ENCODE measurements at regions not wholly inside any gene's neighbourhood (a gene's known extent, or its start where the extent isn't known, plus 50 kb on each side); places are given as distances from the start of the nearest gene placed in this dataset.

DNA sequence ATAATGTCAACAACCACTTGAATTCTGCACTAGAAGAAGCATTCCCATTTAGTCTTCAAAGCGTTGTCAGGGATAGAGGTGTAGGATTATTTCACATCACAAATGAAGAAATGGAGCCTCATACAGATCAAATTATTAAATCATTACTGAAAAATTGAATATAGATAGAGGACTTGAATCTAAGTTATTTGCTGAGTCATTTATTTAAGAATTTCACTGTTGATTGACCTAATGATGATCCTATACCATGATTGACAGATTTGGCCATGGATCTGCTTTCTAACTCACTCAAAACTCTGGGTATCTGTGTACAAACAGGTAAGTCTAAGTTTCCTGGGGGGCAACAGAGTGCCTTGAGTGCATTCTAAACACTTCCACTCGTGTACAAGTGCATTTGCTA, 215.9 kb downstream of the BTBD3 start:
- no peak overlapping the region for H3K56ac ChIP-seq (replicated peaks; ENCODE audit: insufficient read length, low read depth, low read length)
- H2BK12ac ChIP-seq (ENCODE audit: low read depth, low read length) = no peak overlapping the region
- H3K36me3 ChIP-seq (ENCODE audit: control insufficient read depth in 2 of 4, insufficient read depth in 4 of 4, low read length in 3 of 4) = no peaks in the 10 kb centered on the region
- H2BK120ac ChIP-seq (replicated peaks; ENCODE audit: low read depth, low read length) = no peak overlapping the region
- H4K5ac ChIP-seq (ENCODE audit: insufficient read length, low read depth, low read length) = no peak overlapping the region
- H3K27me3 ChIP-seq (replicated peaks in 1 of 4; ENCODE audit: control insufficient read depth in 3 of 4, extremely low read depth in 1 of 4, insufficient read depth in 3 of 4, low read length in 3 of 4) = no peaks in the 10 kb centered on the region
- H3K4me1 ChIP-seq (replicated peaks in 1 of 4; ENCODE audit: control insufficient read depth in 3 of 4, insufficient read depth in 4 of 4, low read length in 3 of 4) = peaks cover 0 to 4% (median 0%) of the 10 kb centered on the region in 4 experiments; a peak in 1 of 7 replicates
- H3K4me3 ChIP-seq (ENCODE audit: extremely low read depth in 1 of 4, insufficient read depth in 2 of 4, low read depth in 3 of 4, low read length in 4 of 4) = no peak overlapping the region
- DNase-seq (ENCODE audit: low read depth in 1 of 2, low spot score in 2 of 2) (no peak), FAIRE-seq (no peak)
- POLR2A ChIA-PET (ENCODE audit: partially characterized antibody) = no interaction called here
- no peaks in the 10 kb centered on the region for H3K79me2 ChIP-seq (ENCODE audit: control insufficient read depth in 1 of 2, insufficient read depth in 2 of 2, low read length in 2 of 2)
- H4K8ac ChIP-seq (ENCODE audit: extremely low read depth, insufficient read depth, low read length) = no peak overlapping the region
- H3K4ac ChIP-seq (replicated peaks; ENCODE audit: insufficient read length, low read depth, low read length) = no peak overlapping the region
- no peak overlapping the region for H2BK5ac ChIP-seq (ENCODE audit: low read depth, low read length)
- H2BK15ac ChIP-seq (ENCODE audit: low read length) = no peak overlapping the region
- no peak overlapping the region for H3K4me2 ChIP-seq (ENCODE audit: insufficient read depth in 1 of 2, low read depth in 2 of 2, low read length in 2 of 2)
- no peak overlapping the region for H2BK20ac ChIP-seq (ENCODE audit: low read length)
- no peaks in the 10 kb centered on the region for H4K20me1 ChIP-seq (replicated peaks in 1 of 2; ENCODE audit: control insufficient read depth in 1 of 2, insufficient read depth in 2 of 2, low read length in 2 of 2)
- H3K18ac ChIP-seq (ENCODE audit: extremely low read depth, low read length) = no peak overlapping the region
- H2AFZ ChIP-seq (ENCODE audit: low read length) = no peak overlapping the region
- H3K79me1 ChIP-seq (ENCODE audit: low read depth, low read length) = no peaks in the 10 kb centered on the region
- no peaks in the 10 kb centered on the region; the same call in 1 of the 2 replicates for H3K23me2 ChIP-seq (ENCODE audit: low read depth, low read length)
- no peak for TF ChIP-seq KDM1A (IDR thresholded peaks at IDR 0.05; ENCODE audit: borderline replicate concordance, low read length)
- TF ChIP-seq ASH2L (IDR thresholded peaks at IDR 0.05; ENCODE audit: low read length) = no peak
- no peak for TF ChIP-seq POU5F1 (IDR thresholded peaks at IDR 0.05; ENCODE audit: low read depth, low read length)
- TF ChIP-seq RAD21 (IDR thresholded peaks at IDR 0.05 in 1 of 2, conservative IDR thresholded peaks at IDR 0.05 in 1 of 2; ENCODE audit: low read depth in 2 of 2, low read length in 2 of 2) = no peak
- no peak for TF ChIP-seq CREB1 (IDR thresholded peaks at IDR 0.05)
- no peak for TF ChIP-seq NRF1 (IDR thresholded peaks at IDR 0.05; ENCODE audit: low read depth, low read length)
- TF ChIP-seq KDM4A (IDR thresholded peaks at IDR 0.05; ENCODE audit: low read depth, low read length, severe bottlenecking) = no peak
- TF ChIP-seq ZNF274 (IDR thresholded peaks at IDR 0.05; ENCODE audit: borderline replicate concordance, extremely low read depth, low read length) = no peak
- TF ChIP-seq RXRA (IDR thresholded peaks at IDR 0.05; ENCODE audit: insufficient read depth, low read depth, low read length) = no peak
- no peak for TF ChIP-seq KDM5A (IDR thresholded peaks at IDR 0.05; ENCODE audit: low read length)
- no peak for TF ChIP-seq RFX5 (IDR thresholded peaks at IDR 0.05; ENCODE audit: borderline replicate concordance, low read depth, low read length)
- no peak for TF ChIP-seq CEBPB (IDR thresholded peaks at IDR 0.05; ENCODE audit: low read depth, low read length)
- no peak for TF ChIP-seq SUZ12 (IDR thresholded peaks at IDR 0.05; ENCODE audit: low read length)
- no peak overlapping the region for H3K9ac ChIP-seq (replicated peaks in 1 of 4; ENCODE audit: extremely low read depth in 1 of 4, low read depth in 3 of 4, low read length in 3 of 4)
- WGBS, 2 experiments (ENCODE audit: extremely low coverage in 1 of 2, insufficient coverage in 1 of 2, insufficient read length in 1 of 2, insufficient replicate concordance in 2 of 2, low coverage in 1 of 2, low lambda C conversion rate in 2 of 2, missing lambda C conversion rate in 1 of 2) = 98% methylated on average over 2 of the region's 2 CpGs; no CpG with 5 or more reads in 1 of the 2 experiments
- H3K14ac ChIP-seq (ENCODE audit: insufficient read length) = no peak overlapping the region
- no peak overlapping the region for H2AK5ac ChIP-seq (ENCODE audit: low read depth, low read length)
- no peaks in the 10 kb centered on the region for H3K9me3 ChIP-seq (ENCODE audit: insufficient read depth in 2 of 2, low read depth in 1 of 2, low read length in 1 of 2)
- no peak overlapping the region for H3K27ac ChIP-seq (ENCODE audit: low read depth, low read length)
- H3K23ac ChIP-seq (ENCODE audit: insufficient read length) = no peak overlapping the region
- no peak overlapping the region for H4K91ac ChIP-seq (replicated peaks; ENCODE audit: insufficient read length, low read length)
- CTCF ChIA-PET (ENCODE audit: partially characterized antibody) = interaction anchor here (0.7 kb wide), 1 partner anchor 894 kb away, joined by 3 read pairs; no protein-coding TSS in a partner anchor

All from H1 (cell line).